ENCODE measurements at regions not wholly inside any gene's neighbourhood (a gene's known extent, or its start where the extent isn't known, plus 50 kb on each side); places are given as distances from the start of the nearest gene placed in this dataset.

GRCh38 chr9:78562021-78562420 lies 265.1 kb downstream of the PSAT1 start:
- H3K9me3 ChIP-seq (ENCODE audit: control insufficient read depth, insufficient read depth, low read length), result no peaks in the 10 kb centered on the region
- no peak for DNase-seq (ENCODE audit: low read depth, low spot score)
- POLR2A ChIA-PET, result no interaction called here
- no peak overlapping the region for H3K27ac ChIP-seq (ENCODE audit: low read depth, low read length)
- no peaks in the 10 kb centered on the region for H3K27me3 ChIP-seq (ENCODE audit: control insufficient read depth, insufficient read depth, low read length)
- CTCF ChIA-PET, result interaction anchor here (0.6 kb wide), 1 partner anchor 799 kb away, joined by 5 read pairs; no protein-coding TSS in a partner anchor
- TF ChIP-seq CTCF (IDR thresholded peaks at IDR 0.05; ENCODE audit: low read depth, low read length), result no peak
- H3K4me3 ChIP-seq (ENCODE audit: low read depth, low read length), result no peak overlapping the region

- H3K9me3 ChIP-seq (ENCODE audit: control insufficient read depth, insufficient read depth, low read length), result no peaks in the 10 kb centered on the region
- ChIA-PET CTCF (no interaction called here), POLR2A (no interaction called here)
- no peak overlapping the region for H3K27ac ChIP-seq (ENCODE audit: low read depth, low read length)
- DNase-seq (ENCODE audit: low read depth, low spot score), result no peak
- H3K27me3 ChIP-seq (ENCODE audit: control insufficient read depth, insufficient read depth, low read length), result no peaks in the 10 kb centered on the region
- TF ChIP-seq CTCF (IDR thresholded peaks at IDR 0.05; ENCODE audit: low read depth, low read length), result no peak
- no peak overlapping the region for H3K4me3 ChIP-seq (ENCODE audit: low read depth, low read length)
Measured at GRCh38 chr9:78563269-78563668, 266.3 kb downstream of the PSAT1 start.

GRCh38 chr9:78565481-78565880 lies 268.6 kb downstream of the PSAT1 start:
- no peak for DNase-seq (ENCODE audit: low read depth, low spot score)
- CTCF ChIA-PET, result interaction anchor here (0.7 kb wide), 1 partner anchor 126 kb away, joined by 3 read pairs; no protein-coding TSS in a partner anchor
- H3K9me3 ChIP-seq (ENCODE audit: control insufficient read depth, insufficient read depth, low read length), result no peaks in the 10 kb centered on the region
- POLR2A ChIA-PET, result no interaction called here
- no peaks in the 10 kb centered on the region for H3K27me3 ChIP-seq (ENCODE audit: control insufficient read depth, insufficient read depth, low read length)
- no peak overlapping the region for H3K27ac ChIP-seq (ENCODE audit: low read depth, low read length)
- TF ChIP-seq CTCF (IDR thresholded peaks at IDR 0.05; ENCODE audit: low read depth, low read length), result no peak
- H3K4me3 ChIP-seq (ENCODE audit: low read depth, low read length), result no peak overlapping the region

GRCh38 chr9:78566521-78566920 lies 269.6 kb downstream of the PSAT1 start:
- no peaks in the 10 kb centered on the region for H3K9me3 ChIP-seq (ENCODE audit: control insufficient read depth, insufficient read depth, low read length)
- no peak for TF ChIP-seq CTCF (IDR thresholded peaks at IDR 0.05; ENCODE audit: low read depth, low read length)
- peak overlapping the region; percentile 31 for H3K27ac ChIP-seq (ENCODE audit: low read depth, low read length)
- POLR2A ChIA-PET, result no interaction called here
- no peaks in the 10 kb centered on the region for H3K27me3 ChIP-seq (ENCODE audit: control insufficient read depth, insufficient read depth, low read length)
- H3K4me3 ChIP-seq (ENCODE audit: low read depth, low read length), result no peak overlapping the region
- CTCF ChIA-PET, result no interaction called here
- DNase-seq (ENCODE audit: low read depth, low spot score), result no peak

GRCh38 chr9:78566948-78567675 lies 270.2 kb downstream of the PSAT1 start:
- Histone ChIP-seq H3K9me3 (ENCODE audit: control insufficient read depth, insufficient read depth, low read length) (no peaks in the 10 kb centered on the region), H3K27ac (ENCODE audit: low read depth, low read length) (peak overlapping the region; percentile 31), H3K27me3 (ENCODE audit: control insufficient read depth, insufficient read depth, low read length) (no peaks in the 10 kb centered on the region), H3K4me3 (ENCODE audit: low read depth, low read length) (no peak overlapping the region)
- peak; percentile 8 for DNase-seq (ENCODE audit: low read depth, low spot score)
- TF ChIP-seq CTCF (IDR thresholded peaks at IDR 0.05; ENCODE audit: low read depth, low read length), result no peak
- ChIA-PET CTCF (no interaction called here), POLR2A (no interaction called here)
